ENCODE measurements at regions not wholly inside any gene's neighbourhood (a gene's known extent, or its start where the extent isn't known, plus 50 kb on each side); places are given as distances from the start of the nearest gene placed in this dataset.

DNA sequence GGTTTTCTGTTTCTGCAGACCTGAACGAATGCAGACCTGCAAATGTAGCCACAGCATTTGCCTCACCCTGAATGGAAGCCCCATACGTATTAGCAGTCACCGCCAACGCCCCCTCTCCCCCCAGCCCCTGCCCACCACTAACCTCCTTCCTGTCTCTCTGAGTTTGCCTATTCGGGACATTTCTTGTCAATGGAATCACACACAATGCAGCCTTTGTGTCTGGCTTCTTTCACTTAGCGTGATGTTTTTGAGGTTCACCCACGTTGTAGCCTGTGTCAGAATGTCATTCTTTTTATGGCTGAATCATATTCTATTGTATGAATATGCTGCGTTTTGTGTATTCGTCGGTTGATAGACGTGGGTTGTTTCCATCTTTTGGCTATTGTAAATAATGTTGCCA, 178.6 kb downstream of the AACS start:
- TF ChIP-seq, protein P1, sequence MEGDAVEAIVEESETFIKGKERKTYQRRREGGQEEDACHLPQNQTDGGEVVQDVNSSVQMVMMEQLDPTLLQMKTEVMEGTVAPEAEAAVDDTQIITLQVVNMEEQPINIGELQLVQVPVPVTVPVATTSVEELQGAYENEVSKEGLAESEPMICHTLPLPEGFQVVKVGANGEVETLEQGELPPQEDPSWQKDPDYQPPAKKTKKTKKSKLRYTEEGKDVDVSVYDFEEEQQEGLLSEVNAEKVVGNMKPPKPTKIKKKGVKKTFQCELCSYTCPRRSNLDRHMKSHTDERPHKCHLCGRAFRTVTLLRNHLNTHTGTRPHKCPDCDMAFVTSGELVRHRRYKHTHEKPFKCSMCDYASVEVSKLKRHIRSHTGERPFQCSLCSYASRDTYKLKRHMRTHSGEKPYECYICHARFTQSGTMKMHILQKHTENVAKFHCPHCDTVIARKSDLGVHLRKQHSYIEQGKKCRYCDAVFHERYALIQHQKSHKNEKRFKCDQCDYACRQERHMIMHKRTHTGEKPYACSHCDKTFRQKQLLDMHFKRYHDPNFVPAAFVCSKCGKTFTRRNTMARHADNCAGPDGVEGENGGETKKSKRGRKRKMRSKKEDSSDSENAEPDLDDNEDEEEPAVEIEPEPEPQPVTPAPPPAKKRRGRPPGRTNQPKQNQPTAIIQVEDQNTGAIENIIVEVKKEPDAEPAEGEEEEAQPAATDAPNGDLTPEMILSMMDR (conservative IDR thresholded peaks at IDR 0.05) = no peak
- TF ChIP-seq EZH2 (IDR thresholded peaks at IDR 0.05; ENCODE audit: low read depth) = no peak
